Aorta (tissue), 5 donors: ENCODE measurements at regions not wholly inside any gene's neighbourhood (a gene's known extent, or its start where the extent isn't known, plus 50 kb on each side); places are given as distances from the start of the nearest gene placed in this dataset.

ENCODE experiments used
- ATAC-seq: fragments of 200-7000 bp; cut with Tn5 transposase; one replicate; pipeline ENCODE4 v1.9.1; 2022; ENCODE audit warnings: moderate library complexity; ENCODE audit not compliant: low FRiP score
- DNase-seq, 2 donors: peaks; one replicate each; pipeline ENCODE4 v3.0.0-alpha.2; 2020
- H3K27ac ChIP-seq, 2 donors: one replicate each; pipeline ENCODE4 v1.5.1; 2013; ENCODE audit warnings: low read length in 2 of 2, mild to moderate bottlenecking in 2 of 2, moderate library complexity in 2 of 2, control low read depth in 1 of 2, inconsistent platforms in 1 of 2, low read depth in 1 of 2
- H3K27me3 ChIP-seq, 2 donors: one replicate each; pipeline ENCODE4 v1.6.1; 2013; ENCODE audit warnings: control low read depth in 1 of 2, low read length in 1 of 2, mild to moderate bottlenecking in 1 of 2, moderate library complexity in 1 of 2; ENCODE audit not compliant: insufficient read depth in 2 of 2, control insufficient read depth in 1 of 2
- H3K36me3 ChIP-seq, 2 donors: one replicate each; pipeline ENCODE4 v1.6.1; 2013; ENCODE audit warnings: control low read depth in 1 of 2, low read length in 1 of 2, mild to moderate bottlenecking in 1 of 2; ENCODE audit not compliant: insufficient read depth in 2 of 2, control insufficient read depth in 1 of 2
- H3K4me1 ChIP-seq, 2 donors: one replicate each; pipeline ENCODE4 v1.6.1; 2013; ENCODE audit warnings: low read length in 2 of 2, control low read depth in 1 of 2, mild to moderate bottlenecking in 1 of 2, moderate library complexity in 1 of 2; ENCODE audit not compliant: insufficient read depth in 2 of 2, control insufficient read depth in 1 of 2
- H3K4me3 ChIP-seq, 2 donors: one replicate each; pipeline ENCODE4 v1.5.1; 2013; ENCODE audit warnings: low read length in 2 of 2, control low read depth in 1 of 2, mild to moderate bottlenecking in 1 of 2
- H3K9me3 ChIP-seq: one replicate; pipeline ENCODE4 v1.6.1; 2013; ENCODE audit warnings: mild to moderate bottlenecking, low read length; ENCODE audit not compliant: control insufficient read depth
- WGBS, 2 donors: extraction: QIAGEN DNeasy Blood & Tissue Kit; methylation state at CpG; one replicate each; pipeline ENCODE4 v1.1.7; 2013; 5-methylcytosine and 5-hydroxymethylcytosine counted together
- intact Hi-C, 2 donors: fragments of 100-400 bp; cut with DNase I; formaldehyde crosslinking; loops; one replicate each; pipeline versions ENCODE4 v1.14.2 to v1.15.0; 2022
- donor health status: healthy with polysubstance abuse.
- donor health status: Bipolar disorder and iron deficiency.
- donor health status: DM: no; HTN: no; CAD: no.
- donor health status: DM: no; HTN: no; CAD: no.
- donor health status: DM: yes; HTN: yes; CAD: no.

DNA sequence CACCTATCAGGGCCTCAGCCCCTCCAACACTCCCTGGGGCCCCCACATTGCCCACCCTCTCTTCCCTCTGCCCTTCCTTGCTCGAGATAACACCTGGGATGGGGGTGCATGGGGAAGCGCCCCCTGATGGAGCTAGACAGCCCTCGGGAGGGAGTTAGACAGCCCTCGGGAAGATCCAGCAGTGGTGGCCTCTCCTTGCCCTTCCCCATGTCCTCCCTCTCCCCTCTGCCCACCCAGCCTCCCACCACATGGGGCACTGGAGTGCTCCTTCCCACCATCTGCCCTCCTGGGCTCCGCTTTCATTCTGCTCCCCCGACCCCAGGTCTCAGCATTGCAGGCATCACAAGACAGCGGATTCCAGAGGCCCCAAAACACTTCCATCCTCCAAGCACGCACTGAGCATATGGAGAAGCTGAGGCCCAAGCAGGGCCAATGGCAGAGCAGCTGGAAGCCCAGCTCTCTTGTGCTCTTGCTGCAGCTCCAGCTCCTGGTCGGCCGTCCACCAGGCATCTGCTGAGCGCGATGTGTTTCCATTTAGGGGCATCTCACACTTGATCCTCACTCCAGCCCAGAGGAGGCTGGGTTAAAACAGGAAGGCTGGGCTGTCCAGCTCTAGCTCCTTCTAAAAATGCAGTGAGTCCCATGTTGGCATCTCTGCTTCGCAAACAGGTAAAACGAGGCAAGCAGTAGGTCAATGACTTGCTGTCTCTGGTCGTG is 65.6 kb downstream of the IGLL1 start:
- Histone ChIP-seq H3K36me3 (no peaks in the 10 kb centered on the region), H3K27me3 (no peaks in the 10 kb centered on the region), H3K4me1 (no peaks in the 10 kb centered on the region), H3K27ac (no peak overlapping the region), H3K9me3 (no peaks in the 10 kb centered on the region), H3K4me3 (no peak overlapping the region)
- intact Hi-C loops, result no loop called here
- no peak for DNase-seq
- ATAC-seq, result no peak
- 87 to 90% methylated on average over 15 of the region's 15 CpGs for WGBS, 2 donors

GRCh38 chr22:23513705-23514104 is 66.4 kb downstream of the IGLL1 start:
- no peaks in the 10 kb centered on the region for H3K4me1 ChIP-seq

DNA sequence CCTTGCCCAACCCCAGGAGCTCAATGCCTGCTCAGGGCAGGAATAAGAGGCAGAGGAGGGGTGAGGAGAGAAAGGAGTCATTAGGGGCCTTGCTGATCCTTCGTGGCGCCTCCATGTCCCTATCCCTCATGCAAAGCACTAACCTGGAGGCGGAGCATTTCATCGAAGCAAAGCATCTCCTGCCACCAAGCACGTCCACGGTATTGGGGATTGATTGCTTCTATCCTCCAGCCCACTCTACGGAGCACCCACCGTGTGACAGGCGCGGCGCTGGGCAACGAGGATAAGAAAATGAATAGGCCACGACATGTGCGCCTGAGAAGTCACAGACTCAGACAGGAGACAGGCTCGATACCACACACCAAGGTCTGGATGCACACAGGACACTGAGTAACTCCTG is 67.0 kb downstream of the IGLL1 start:
- Histone ChIP-seq H3K9me3 (no peaks in the 10 kb centered on the region), H3K36me3 (no peaks in the 10 kb centered on the region), H3K4me3 (no peak overlapping the region), H3K4me1 (no peaks in the 10 kb centered on the region), H3K27ac (no peak overlapping the region), H3K27me3 (no peaks in the 10 kb centered on the region)
- WGBS, 2 donors, result 91 to 92% methylated on average over 15 of the region's 15 CpGs
- ATAC-seq (no peak), DNase-seq (no peak)
- intact Hi-C loops, result no loop called here

More at GRCh38 chr22:23513705-23514104, 66.4 kb downstream of the IGLL1 start:
- Histone ChIP-seq H3K36me3 (no peaks in the 10 kb centered on the region), H3K4me3 (no peak overlapping the region), H3K9me3 (no peaks in the 10 kb centered on the region), H3K27ac (no peak overlapping the region), H3K27me3 (no peaks in the 10 kb centered on the region)
- WGBS, 2 donors, result 93 to 96% methylated on average over 7 of the region's 7 CpGs
- intact Hi-C loops, result no loop called here
- DNase-seq (no peak), ATAC-seq (no peak)

GRCh38 chr22:23512721-23513120 is 67.4 kb downstream of the IGLL1 start:
- H3K27me3 ChIP-seq, result no peaks in the 10 kb centered on the region
- WGBS, 2 donors, result 86 to 91% methylated on average over 5 of the region's 5 CpGs
- DNase-seq (no peak), ATAC-seq (peak; percentile 15)
- H3K4me3 ChIP-seq, result no peak overlapping the region
- H3K9me3 ChIP-seq, result no peaks in the 10 kb centered on the region
- no peaks in the 10 kb centered on the region for H3K36me3 ChIP-seq
- no peaks in the 10 kb centered on the region for H3K4me1 ChIP-seq
- intact Hi-C loops, result no loop called here
- no peak overlapping the region for H3K27ac ChIP-seq

GRCh38 chr22:23512348-23512705 is 67.8 kb downstream of the IGLL1 start:
- H3K9me3 ChIP-seq, result no peaks in the 10 kb centered on the region
- no peak overlapping the region for H3K27ac ChIP-seq
- no peak overlapping the region for H3K4me3 ChIP-seq
- DNase-seq (no peak), ATAC-seq (no peak)
- H3K36me3 ChIP-seq, result no peaks in the 10 kb centered on the region
- H3K4me1 ChIP-seq, result no peaks in the 10 kb centered on the region
- 94 to 96% methylated on average over 5 of the region's 5 CpGs for WGBS, 2 donors
- intact Hi-C loops, result no loop called here
- no peaks in the 10 kb centered on the region for H3K27me3 ChIP-seq

DNA sequence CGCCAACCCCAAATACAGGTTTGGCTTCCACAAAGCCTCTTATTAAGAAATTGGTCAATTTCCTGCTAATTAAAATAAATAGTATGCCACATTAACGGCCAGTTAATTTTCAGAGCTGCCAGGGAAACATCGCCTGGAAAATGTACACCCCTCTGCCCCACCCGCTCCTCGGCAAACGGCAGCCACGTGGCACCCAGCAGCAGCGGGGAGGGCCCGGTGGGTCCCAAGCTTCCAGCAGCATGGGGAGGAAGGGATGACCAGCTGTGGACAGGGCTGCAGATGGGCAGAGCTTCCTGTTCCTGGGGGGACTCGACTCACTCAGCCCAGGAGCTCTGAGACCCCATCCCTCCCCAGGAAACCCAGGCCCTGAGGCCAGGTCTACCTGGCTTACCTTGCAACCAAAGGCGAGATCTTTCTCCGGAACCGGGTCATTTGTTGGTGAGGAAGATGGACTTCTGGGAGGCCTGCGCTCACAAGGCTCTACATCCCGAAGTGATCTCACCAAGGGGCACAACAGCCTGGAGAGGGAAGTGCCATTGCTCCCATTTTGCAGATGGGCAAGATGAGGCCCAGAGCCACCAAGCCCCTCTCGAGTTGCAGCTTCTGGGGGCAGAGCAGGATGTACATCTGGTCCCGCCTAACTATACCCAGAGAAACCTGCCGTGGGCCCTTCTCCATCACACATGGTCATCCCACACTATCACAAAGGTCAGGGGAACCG is 68.3 kb downstream of the IGLL1 start:
- H3K36me3 ChIP-seq, result no peaks in the 10 kb centered on the region
- H3K9me3 ChIP-seq, result no peaks in the 10 kb centered on the region
- no peak overlapping the region for H3K27ac ChIP-seq
- H3K27me3 ChIP-seq, result no peaks in the 10 kb centered on the region
- DNase-seq (peak in 1 of 2 donors; percentile 28), ATAC-seq (no peak)
- H3K4me3 ChIP-seq, result no peak overlapping the region
- WGBS, 2 donors, result 63 to 65% methylated on average over 19 of the region's 19 CpGs
- H3K4me1 ChIP-seq, result no peaks in the 10 kb centered on the region
- intact Hi-C loops, result no loop called here

- Histone ChIP-seq H3K27me3 (no peaks in the 10 kb centered on the region), H3K36me3 (no peaks in the 10 kb centered on the region), H3K4me3 (no peak overlapping the region), H3K27ac (no peak overlapping the region), H3K4me1 (no peaks in the 10 kb centered on the region), H3K9me3 (no peaks in the 10 kb centered on the region)
- ATAC-seq (no peak), DNase-seq (peak in 1 of 2 donors; percentile 30)
- WGBS, 2 donors, result 82 to 88% methylated on average over 11 of the region's 11 CpGs
- intact Hi-C loops, result no loop called here
Measured at GRCh38 chr22:23509571-23510302, 70.4 kb downstream of the IGLL1 start.

GRCh38 chr22:23504516-23504915 is 75.6 kb downstream of the IGLL1 start:
- 46 to 52% methylated on average over 10 of the region's 10 CpGs for WGBS, 2 donors
- ATAC-seq, result no peak

More at GRCh38 chr22:23504516-23504915, 75.6 kb downstream of the IGLL1 start:
- no peaks in the 10 kb centered on the region for H3K27me3 ChIP-seq
- H3K27ac ChIP-seq, result no peak overlapping the region
- H3K4me3 ChIP-seq, result no peak overlapping the region
- peak in 1 of 2 donors; percentile 67 for DNase-seq
- no peaks in the 10 kb centered on the region for H3K4me1 ChIP-seq
- intact Hi-C loops, result no loop called here
- no peaks in the 10 kb centered on the region for H3K36me3 ChIP-seq
- H3K9me3 ChIP-seq, result no peaks in the 10 kb centered on the region
